Psoas muscle (tissue), 7 donors: ENCODE measurements at regions not wholly inside any gene's neighbourhood (a gene's known extent, or its start where the extent isn't known, plus 50 kb on each side); places are given as distances from the start of the nearest gene placed in this dataset.

Experiments used
- ATAC-seq, 4 donors: fragments of 200-7000 bp; cut with Tn5 transposase; one replicate each; pipeline ENCODE4 v1.9.1; 2020; ENCODE audit warnings: moderate library complexity in 3 of 4, mild to moderate bottlenecking in 2 of 4
- DNase-seq, 2 donors: peaks; one replicate each; pipeline ENCODE4 v3.0.0-alpha.2; 2020
- H3K27ac ChIP-seq: fragments of 200-600 bp; one replicate; pipeline ENCODE4 v1.8.0; 2022
- H3K27me3 ChIP-seq, 3 donors: fragments of 200-600 bp in 1 of 3; one replicate each; pipeline versions ENCODE4 v1.6.1 to v1.8.0; 2013 to 2022; ENCODE audit warnings: low read length in 2 of 3, mild to moderate bottlenecking in 2 of 3, moderate library complexity in 1 of 3; ENCODE audit not compliant: insufficient read depth in 3 of 3
- H3K36me3 ChIP-seq, 2 donors: fragments of 200-600 bp in 1 of 2; one replicate each; pipeline versions ENCODE4 v1.6.1 to v1.8.0; 2013 to 2022; ENCODE audit warnings: low read depth in 1 of 2, mild to moderate bottlenecking in 1 of 2, moderate library complexity in 1 of 2; ENCODE audit not compliant: insufficient read depth in 1 of 2
- H3K4me1 ChIP-seq: fragments of 200-600 bp; one replicate; pipeline ENCODE4 v1.8.0; 2022
- H3K4me3 ChIP-seq: fragments of 200-600 bp; one replicate; pipeline ENCODE4 v1.8.0; 2022; ENCODE audit warnings: mild to moderate bottlenecking
- H3K9me3 ChIP-seq: fragments of 200-600 bp; one replicate; pipeline ENCODE4 v1.8.0; 2022
- WGBS, 3 donors: extraction: QIAGEN DNeasy Blood & Tissue Kit; methylation state at CpG; one replicate each; pipeline versions ENCODE4 v1.1.6 to v1.1.7; 2013; 5-methylcytosine and 5-hydroxymethylcytosine counted together
- intact Hi-C, 2 donors: fragments of 100-400 bp; cut with DNase I; formaldehyde crosslinking; loops; one replicate each; pipeline versions ENCODE4 v1.11.0 to v1.14.2; 2022
- TF ChIP-seq, protein P1 (sequence below): fragments of 200-600 bp; IDR thresholded peaks from one replicate; pipeline ENCODE4 v1.8.0; 2022; ENCODE audit warnings: antibody characterized with exemption
- donor health status: healthy with polysubstance abuse.
- donor health status: DM: no; HTN: no; CAD: no; lungs with moderate emphysema.
- donor health status: Bipolar disorder and iron deficiency.
- donor health status: healthy.
- donor health status: DM: yes; HTN: yes; CAD: no.
- donor health status: DM: no; HTN: no; CAD: no.
- donor health status: DM: yes; HTN: yes; CAD: no.

DNA sequence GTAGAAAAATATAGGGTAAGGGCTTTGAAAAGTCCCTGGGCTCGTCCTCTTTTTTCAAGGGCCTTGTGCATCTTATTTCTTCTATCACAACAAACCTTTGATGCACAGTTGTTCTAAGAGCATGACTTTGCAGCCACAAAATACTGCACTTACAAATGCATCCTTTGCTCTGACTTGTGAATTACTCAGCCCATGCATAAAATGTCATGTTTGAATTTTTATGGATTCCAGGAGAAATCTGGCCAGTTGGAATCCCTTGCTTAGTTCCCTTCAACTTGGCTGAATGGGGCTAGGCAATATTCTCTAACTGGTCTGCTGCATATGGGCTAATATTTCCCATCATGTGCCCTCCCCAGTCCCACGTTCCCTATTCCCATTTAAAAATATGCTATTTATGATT is 523.9 kb upstream of the RGMA start:
- no peaks in the 10 kb centered on the region for H3K27me3 ChIP-seq
- H3K4me1 ChIP-seq = peaks cover 7% of the 10 kb centered on the region
- no peaks in the 10 kb centered on the region for H3K36me3 ChIP-seq
- ATAC-seq (no peak), DNase-seq (no peak)
- 63 to 78% (median 67%) methylated on average over 2 of the region's 2 CpGs for WGBS, 3 donors
- intact Hi-C loops = loop anchor here (10.0 kb wide), 2 partner anchors 528 to 578 kb away; partner anchors contain the start of gene RGMA (in 1 of the 2)
- H3K27ac ChIP-seq = no peak overlapping the region
- H3K4me3 ChIP-seq = no peak overlapping the region
- TF ChIP-seq, protein P1, sequence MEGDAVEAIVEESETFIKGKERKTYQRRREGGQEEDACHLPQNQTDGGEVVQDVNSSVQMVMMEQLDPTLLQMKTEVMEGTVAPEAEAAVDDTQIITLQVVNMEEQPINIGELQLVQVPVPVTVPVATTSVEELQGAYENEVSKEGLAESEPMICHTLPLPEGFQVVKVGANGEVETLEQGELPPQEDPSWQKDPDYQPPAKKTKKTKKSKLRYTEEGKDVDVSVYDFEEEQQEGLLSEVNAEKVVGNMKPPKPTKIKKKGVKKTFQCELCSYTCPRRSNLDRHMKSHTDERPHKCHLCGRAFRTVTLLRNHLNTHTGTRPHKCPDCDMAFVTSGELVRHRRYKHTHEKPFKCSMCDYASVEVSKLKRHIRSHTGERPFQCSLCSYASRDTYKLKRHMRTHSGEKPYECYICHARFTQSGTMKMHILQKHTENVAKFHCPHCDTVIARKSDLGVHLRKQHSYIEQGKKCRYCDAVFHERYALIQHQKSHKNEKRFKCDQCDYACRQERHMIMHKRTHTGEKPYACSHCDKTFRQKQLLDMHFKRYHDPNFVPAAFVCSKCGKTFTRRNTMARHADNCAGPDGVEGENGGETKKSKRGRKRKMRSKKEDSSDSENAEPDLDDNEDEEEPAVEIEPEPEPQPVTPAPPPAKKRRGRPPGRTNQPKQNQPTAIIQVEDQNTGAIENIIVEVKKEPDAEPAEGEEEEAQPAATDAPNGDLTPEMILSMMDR = no peak
- H3K9me3 ChIP-seq = no peaks in the 10 kb centered on the region

DNA sequence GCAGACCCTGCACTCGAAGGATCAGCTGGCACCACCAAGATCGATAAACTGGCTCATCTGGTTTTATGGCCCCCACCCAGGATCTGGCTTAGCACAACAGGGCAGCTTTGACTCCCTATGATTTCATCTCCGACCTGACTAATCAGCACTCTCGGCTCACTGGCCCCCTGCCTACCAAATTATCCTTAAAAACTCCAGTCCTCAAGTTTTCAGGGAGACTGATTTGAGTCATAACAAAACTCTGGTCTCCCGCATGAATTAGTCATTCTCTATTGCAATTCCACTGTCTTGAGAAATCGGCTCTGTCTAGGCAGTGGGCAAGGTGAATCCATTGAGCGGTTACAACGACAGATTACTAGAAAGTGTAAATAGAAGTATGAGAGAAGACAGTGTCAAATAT is 521.9 kb upstream of the RGMA start:
- H3K4me3 ChIP-seq = no peak overlapping the region
- intact Hi-C loops = loop anchor here (10.0 kb wide), 2 partner anchors 526 to 576 kb away; partner anchors contain the start of gene RGMA (in 1 of the 2)
- TF ChIP-seq, protein P1 = no peak
- H3K9me3 ChIP-seq = no peaks in the 10 kb centered on the region
- peaks cover 7% of the 10 kb centered on the region for H3K4me1 ChIP-seq
- 69 to 88% (median 72%) methylated on average over 8 of the region's 8 CpGs for WGBS, 3 donors
- no peak for DNase-seq
- ATAC-seq = no peak
- H3K36me3 ChIP-seq = no peaks in the 10 kb centered on the region
- no peak overlapping the region for H3K27ac ChIP-seq
- H3K27me3 ChIP-seq = no peaks in the 10 kb centered on the region

GRCh38 chr15:93608643-93609148 is 519.7 kb upstream of the RGMA start:
- Histone ChIP-seq H3K4me3 (no peak overlapping the region), H3K4me1 (peaks cover 7% of the 10 kb centered on the region), H3K27ac (no peak overlapping the region), H3K9me3 (no peaks in the 10 kb centered on the region), H3K36me3 (no peaks in the 10 kb centered on the region), H3K27me3 (no peaks in the 10 kb centered on the region)
- 53 to 69% (median 61%) methylated on average over 3 of the region's 3 CpGs for WGBS, 3 donors
- DNase-seq (no peak), ATAC-seq (no peak)
- TF ChIP-seq, protein P1 = no peak
- intact Hi-C loops = no loop called here

GRCh38 chr15:93603550-93603949 is 514.5 kb upstream of the RGMA start:
- intact Hi-C loops = no loop called here
- TF ChIP-seq, protein P1 = no peak
- WGBS, 3 donors = 87 to 94% (median 91%) methylated on average over 2 of the region's 2 CpGs

DNA sequence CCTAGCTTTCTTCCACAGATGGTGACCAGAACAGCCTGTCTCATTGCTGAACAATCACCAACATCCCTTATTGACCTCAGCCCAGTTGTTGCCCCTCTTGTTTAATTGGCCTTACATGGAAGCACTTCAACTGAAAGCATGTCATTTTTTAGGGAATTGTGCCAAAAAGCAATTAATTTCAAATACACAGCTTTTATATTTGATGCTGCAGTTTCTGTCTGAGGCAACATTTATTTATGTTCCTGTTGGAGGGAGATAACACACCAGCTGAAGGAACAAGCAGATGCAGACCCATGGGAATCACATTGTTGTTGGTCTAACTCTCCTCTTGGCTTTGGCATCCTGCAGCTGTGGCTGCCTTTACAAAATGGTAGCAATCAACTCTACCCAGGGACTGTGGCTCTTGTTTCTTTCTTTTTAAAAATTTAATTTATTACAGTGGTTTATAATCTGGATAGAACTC is 498.1 kb upstream of the RGMA start:
- peak in 2 of 4 donors; percentile 25 to 67 for ATAC-seq
- Histone ChIP-seq H3K9me3 (no peaks in the 10 kb centered on the region), H3K27ac (no peak overlapping the region), H3K27me3 (no peaks in the 10 kb centered on the region), H3K4me1 (no peaks in the 10 kb centered on the region), H3K36me3 (no peaks in the 10 kb centered on the region), H3K4me3 (no peak overlapping the region)
- no peak for DNase-seq
- intact Hi-C loops = no loop called here
- TF ChIP-seq, protein P1 = no peak

More at GRCh38 chr15:93603550-93603949, 514.5 kb upstream of the RGMA start:
- no peak for ATAC-seq
- H3K4me1 ChIP-seq = peaks cover 1% of the 10 kb centered on the region
- no peak overlapping the region for H3K27ac ChIP-seq
- no peaks in the 10 kb centered on the region for H3K9me3 ChIP-seq
- no peaks in the 10 kb centered on the region for H3K36me3 ChIP-seq
- no peaks in the 10 kb centered on the region for H3K27me3 ChIP-seq
- H3K4me3 ChIP-seq = no peak overlapping the region
- DNase-seq = no peak
